ENCODE measurements at regions not wholly inside any gene's neighbourhood (a gene's known extent, or its start where the extent isn't known, plus 50 kb on each side); places are given as distances from the start of the nearest gene placed in this dataset.

- no peak for DNase-seq (ENCODE audit: low read depth, low spot score)
- ChIA-PET CTCF (no interaction called here), POLR2A (no interaction called here)
- H3K4me3 ChIP-seq (ENCODE audit: low read depth, low read length), result no peak overlapping the region
- TF ChIP-seq CTCF (IDR thresholded peaks at IDR 0.05; ENCODE audit: insufficient read depth, low read length, missing control alignments), result no peak
Observed at GRCh38 chr3:27545061-27545460, 60.9 kb upstream of the SLC4A7 start.

GRCh38 chr3:27544372-27544865 is 60.2 kb upstream of the SLC4A7 start:
- ChIA-PET POLR2A (interaction anchor here (1.2 kb wide), 1 partner anchor 9 kb away, joined by 5 read pairs; no protein-coding TSS in a partner anchor), CTCF (no interaction called here)
- no peak overlapping the region for H3K4me3 ChIP-seq (ENCODE audit: low read depth, low read length)
- no peak for TF ChIP-seq CTCF (IDR thresholded peaks at IDR 0.05; ENCODE audit: insufficient read depth, low read length, missing control alignments)
- no peak for DNase-seq (ENCODE audit: low read depth, low spot score)

GRCh38 chr3:27542476-27542875 is 58.3 kb upstream of the SLC4A7 start:
- no peak for DNase-seq (ENCODE audit: low read depth, low spot score)
- TF ChIP-seq CTCF (IDR thresholded peaks at IDR 0.05; ENCODE audit: insufficient read depth, low read length, missing control alignments), result no peak
- CTCF ChIA-PET, result interaction anchor here (1.9 kb wide), 1 partner anchor 138 kb away, joined by 6 read pairs; no protein-coding TSS in a partner anchor
- POLR2A ChIA-PET, result no interaction called here
- no peak overlapping the region for H3K4me3 ChIP-seq (ENCODE audit: low read depth, low read length)

GRCh38 chr3:27540231-27540630 is 56.0 kb upstream of the SLC4A7 start:
- CTCF ChIA-PET, result no interaction called here
- H3K4me3 ChIP-seq (ENCODE audit: low read depth, low read length), result no peak overlapping the region
- no peak for DNase-seq (ENCODE audit: low read depth, low spot score)
- POLR2A ChIA-PET, result interaction anchor here (1.8 kb wide), 1 partner anchor 56 kb away, joined by 5 read pairs; the partner anchor contains the start of gene SLC4A7
- TF ChIP-seq CTCF (IDR thresholded peaks at IDR 0.05; ENCODE audit: insufficient read depth, low read length, missing control alignments), result no peak

GRCh38 chr3:27536491-27536890 is 52.3 kb upstream of the SLC4A7 start:
- DNase-seq (ENCODE audit: low read depth, low spot score), result no peak
- TF ChIP-seq CTCF (IDR thresholded peaks at IDR 0.05; ENCODE audit: insufficient read depth, low read length, missing control alignments), result no peak
- ChIA-PET POLR2A (interaction anchor here (2.5 to 3.4 kb wide), 2 partner anchors 14 to 52 kb away, joined by 13 to 18 read pairs; partner anchors contain the start of gene SLC4A7), CTCF (interaction anchor here (0.6 to 3.5 kb wide), 4 partner anchors 12 to 145 kb away, joined by 3 to 15 read pairs (median 3); no protein-coding TSS in a partner anchor)
- no peak overlapping the region for H3K4me3 ChIP-seq (ENCODE audit: low read depth, low read length)

- H3K4me3 ChIP-seq (ENCODE audit: low read depth, low read length), result no peak overlapping the region
- ChIA-PET POLR2A (interaction anchor here (0.5 to 3.4 kb wide), 8 partner anchors 8 to 97 kb away, joined by 3 to 18 read pairs (median 4); partner anchors contain the start of gene SLC4A7), CTCF (interaction anchor here (0.8 to 3.5 kb wide), 4 partner anchors 34 to 145 kb away, joined by 3 to 15 read pairs (median 3); no protein-coding TSS in a partner anchor)
- no peak for DNase-seq (ENCODE audit: low read depth, low spot score)
- TF ChIP-seq CTCF (IDR thresholded peaks at IDR 0.05; ENCODE audit: insufficient read depth, low read length, missing control alignments), result no peak
Observed at GRCh38 chr3:27535809-27536392, 51.7 kb upstream of the SLC4A7 start.
